Activated CD4-positive, alpha-beta T cell treated with anti-CD3 and anti-CD28 coated beads, Interleukin-2, amount 50 U/mL, for 1 hour (primary cell): ENCODE measurements at regions not wholly inside any gene's neighbourhood (a gene's known extent, or its start where the extent isn't known, plus 50 kb on each side); places are given as distances from the start of the nearest gene placed in this dataset.

ENCODE experiments used
- DNase-seq: peaks from one replicate; pipeline ENCODE4 v3.0.0-alpha.2; 2020

DNA sequence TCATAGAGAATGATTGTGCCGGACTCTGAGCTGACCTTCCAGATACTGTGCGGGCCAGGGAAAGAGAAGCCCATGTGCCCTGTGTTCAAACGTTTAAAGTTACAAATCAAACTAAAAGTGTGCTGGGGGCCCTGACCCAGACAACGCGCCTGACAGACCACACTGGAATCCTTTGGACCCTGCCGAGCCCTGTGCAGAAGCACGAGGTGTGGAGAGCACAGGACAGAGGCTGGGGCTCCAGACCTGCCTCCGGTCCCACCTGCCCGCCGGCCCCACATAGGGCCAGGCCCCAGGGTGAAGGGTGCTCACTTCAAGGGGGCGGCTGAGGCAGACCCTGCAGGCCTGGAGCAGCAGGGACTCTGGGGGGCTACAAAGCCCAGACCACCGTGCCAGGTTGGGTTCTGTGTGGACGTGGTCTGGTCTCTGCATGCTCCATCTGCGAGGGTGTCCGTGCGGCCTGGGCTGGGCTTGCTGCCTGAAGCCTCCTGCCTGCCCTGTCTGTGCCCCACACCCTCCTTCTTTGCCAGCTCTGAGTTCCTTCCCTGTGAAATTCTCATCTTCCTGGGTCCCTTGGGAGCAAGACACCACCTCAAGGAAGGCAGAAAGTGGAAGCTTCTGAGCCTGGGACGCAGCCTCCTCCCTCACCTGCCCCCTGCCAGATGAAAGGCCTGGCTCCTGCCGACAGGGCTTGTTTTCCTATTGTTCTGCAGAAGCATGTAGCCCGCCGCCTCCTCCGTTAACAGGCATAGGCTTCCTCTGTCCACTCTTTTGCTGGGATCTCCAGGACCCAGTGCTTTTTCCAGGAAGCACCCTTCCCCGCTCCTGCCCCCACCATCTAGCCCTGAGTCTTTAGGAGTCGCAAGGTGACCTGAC, 186.2 kb downstream of the ERMARD start:
- DNase-seq: no peak

DNA sequence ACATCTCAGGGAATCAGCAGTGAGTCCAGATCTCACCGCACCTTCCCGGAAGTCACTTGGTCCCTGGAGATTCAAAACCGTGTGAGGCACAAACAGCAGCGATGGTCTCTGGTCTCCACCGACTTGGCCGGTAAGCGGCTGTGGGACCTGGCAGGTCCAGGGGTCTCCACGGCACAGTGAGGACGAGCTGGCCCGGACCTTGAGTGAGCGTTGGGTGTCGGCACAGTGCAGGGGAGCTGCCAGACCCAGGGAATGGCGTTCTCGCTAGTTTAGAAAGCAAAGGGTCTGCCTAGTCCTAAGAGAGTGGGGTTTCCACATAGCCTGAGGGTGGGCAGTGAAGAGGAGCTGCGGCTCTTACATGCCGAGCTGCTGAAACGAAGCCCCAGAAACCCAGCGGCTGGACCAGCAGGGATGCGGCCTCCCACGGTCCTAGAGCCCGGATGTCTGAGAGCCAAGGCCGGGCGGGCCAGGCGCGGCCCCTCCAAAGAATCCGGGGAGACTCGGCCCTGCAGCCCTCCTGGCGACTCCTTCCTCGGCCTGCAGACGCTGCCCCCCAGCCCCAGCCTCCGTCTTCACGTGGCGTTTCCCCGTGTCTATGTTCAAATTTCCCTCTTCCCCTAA, 185.0 kb downstream of the ERMARD start:
- no peak for DNase-seq

DNA sequence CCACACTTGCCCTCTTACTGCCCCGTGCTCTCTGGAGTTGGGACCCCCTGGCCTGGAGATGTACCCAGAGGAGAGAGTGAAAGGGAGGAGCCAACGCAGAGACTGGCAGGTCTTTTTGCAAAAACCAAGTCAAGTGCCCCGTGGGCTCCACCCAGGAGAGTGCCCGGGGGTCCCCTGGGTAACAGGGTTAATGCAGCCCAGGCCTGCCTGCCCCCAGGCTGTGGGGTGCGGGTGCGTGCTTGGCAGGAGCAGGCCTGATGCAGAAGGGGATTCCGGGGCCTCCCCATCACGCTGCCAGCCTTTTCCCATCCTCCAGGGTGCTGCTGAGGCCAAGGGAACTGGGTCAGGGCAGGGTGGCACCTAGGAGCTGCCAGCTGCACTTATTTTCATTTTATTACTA, 184.4 kb downstream of the ERMARD start:
- no peak for DNase-seq

DNA sequence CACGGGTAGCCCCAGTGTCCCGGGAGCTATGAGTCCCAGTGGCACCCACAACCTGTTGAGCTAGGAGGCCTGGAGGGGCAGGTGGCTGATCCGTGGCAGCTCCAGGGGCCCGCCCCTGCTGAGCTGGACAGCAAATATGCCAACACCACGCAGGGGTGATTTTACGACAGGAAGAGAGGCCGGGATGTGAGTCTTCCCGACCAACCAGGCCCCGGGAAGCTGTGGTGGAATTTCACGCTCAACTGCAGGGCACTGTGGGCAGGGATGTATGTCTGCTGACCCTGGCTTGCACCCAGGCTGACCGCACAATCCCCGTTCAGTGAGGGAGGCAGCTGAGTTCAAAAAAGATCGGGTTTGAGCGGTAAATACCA, 183.9 kb downstream of the ERMARD start:
- DNase-seq: no peak

DNA sequence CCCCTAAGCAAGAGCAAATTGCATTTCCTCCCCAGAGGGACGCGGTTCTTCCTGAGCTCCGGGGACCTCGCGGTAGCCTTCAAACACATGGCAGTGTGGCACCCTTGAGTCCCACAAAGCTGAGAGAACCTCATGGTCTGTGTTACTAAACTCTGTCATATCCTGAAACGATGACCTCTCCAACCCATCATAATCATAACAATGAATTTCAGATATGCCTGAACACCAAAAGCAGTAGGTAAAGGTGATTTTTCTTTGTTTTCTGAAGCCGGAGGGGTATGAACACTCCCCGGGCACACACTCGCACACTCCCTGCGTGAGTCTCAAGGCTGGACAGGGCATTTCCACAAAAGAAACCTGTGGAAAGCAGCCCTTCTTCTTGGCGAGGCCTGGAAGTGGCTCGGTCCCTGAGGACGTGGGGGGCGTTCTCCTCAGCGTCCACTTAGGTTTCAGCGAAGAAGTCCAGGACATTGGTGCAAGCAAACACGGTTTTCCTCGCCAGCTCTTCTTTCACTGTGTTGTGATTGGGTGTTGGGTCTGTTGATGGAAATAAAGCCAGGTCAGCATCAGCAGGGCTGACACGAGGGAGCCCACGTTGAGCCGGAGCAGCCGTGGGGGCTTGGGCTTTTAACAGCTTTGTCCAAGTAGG, 183.4 kb downstream of the ERMARD start:
- no peak for DNase-seq

DNA sequence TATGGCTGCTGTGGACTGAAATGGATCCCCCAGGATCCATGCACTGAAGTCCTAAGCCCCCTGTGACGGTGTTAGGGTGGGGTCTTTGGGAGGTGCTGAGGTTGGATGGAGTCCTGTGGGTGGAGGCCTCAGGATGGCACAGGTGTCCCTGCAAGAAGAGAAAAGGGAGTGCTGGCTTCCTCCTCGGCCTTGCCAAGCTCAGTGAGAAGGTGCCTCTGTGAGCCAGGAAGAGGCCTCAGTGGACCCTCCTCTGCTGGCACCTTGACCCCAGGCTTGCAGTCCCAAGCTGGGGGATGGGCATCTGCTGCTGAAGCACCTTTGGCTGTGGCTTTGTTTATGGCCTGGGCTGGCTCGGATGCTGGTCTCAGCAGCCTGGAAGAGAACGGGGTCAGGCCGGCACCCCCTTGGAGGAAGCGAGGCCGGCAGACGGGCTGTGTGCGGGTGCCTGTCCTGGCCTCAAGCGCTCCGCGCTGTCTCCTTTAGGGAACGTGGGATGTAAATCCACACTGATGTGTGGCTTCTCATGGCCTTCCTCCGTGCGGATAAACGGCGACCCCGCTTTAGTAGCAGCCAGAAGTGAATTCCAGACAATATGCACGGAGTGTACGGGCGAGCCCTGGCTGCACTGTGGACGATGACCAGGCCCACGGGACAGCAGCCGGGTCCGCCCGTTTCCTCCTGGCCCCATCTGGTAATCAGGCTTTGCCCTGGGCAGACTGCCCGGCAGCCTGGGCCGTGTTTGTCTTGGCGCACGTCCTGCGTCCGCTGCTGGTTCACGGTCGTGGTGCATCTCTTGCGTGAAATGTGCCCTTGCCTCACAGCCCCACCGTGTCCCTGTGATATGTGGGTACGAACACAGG, 182.6 kb downstream of the ERMARD start:
- DNase-seq: no peak

DNA sequence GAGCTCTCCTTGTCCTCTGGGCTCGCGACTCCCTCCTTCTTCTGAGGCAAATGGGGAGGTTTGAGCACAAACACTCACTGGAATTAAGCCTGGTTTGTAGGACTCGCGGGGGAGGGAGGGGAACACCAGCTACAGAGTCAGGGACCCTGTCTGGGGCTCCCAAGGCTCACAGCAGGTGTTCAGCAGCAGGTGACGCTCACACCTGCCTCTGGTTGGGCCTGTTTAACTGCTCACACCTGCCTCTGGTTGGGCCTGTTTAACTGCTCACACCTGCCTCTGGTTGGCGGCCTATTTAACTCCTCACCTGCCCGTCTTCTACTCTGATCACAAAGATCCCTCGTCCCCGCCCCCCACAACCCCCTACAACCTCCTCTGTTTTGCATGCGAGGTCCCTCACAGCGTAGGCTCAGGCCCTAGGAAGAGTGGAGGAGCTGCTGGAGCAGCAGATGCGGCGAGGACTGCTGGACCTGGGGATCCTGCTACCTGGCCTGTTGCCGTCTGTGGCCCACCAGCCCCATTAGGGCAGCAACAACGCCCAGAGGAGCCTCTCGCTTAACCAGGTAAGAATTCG, 181.9 kb downstream of the ERMARD start:
- no peak for DNase-seq

DNA sequence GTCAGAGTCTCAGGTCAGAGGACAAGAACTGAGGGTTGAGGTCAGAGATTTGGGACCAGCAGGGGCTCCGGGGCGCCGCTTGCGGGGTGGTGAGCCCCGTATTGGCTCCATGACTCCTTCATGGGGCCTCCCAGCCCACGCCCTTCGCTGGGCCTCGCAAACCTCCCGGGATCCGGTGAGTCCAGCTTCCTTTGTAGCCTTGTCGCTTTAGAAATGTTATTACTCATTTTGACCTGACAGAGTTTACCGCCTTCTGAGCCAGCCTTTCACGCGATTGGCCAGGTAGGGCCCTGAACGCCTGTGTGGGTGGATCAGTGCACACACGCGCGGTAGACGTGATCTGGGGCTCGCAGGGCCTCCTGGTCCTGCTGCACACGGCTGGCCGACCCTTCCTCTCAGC, 181.1 kb downstream of the ERMARD start:
- no peak for DNase-seq

DNA sequence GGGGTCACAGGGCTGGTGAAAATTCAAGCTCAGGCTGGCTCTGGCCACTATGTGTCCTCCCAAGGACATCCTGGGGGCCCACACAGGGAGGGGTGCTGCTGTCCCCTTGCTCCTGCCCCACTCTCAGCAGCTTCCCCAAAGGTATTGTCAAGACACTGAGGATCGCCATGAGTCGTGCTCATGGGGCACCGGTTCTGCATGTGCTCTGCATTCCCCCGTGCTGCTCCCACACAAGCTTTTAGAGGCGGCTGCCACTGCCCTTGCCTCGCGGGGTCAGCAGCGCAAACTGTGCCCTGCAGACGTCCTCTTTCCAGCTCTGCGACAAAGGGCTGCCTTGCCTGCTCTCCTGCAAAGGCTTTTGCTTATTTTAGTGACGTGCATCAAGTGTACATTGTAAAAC, 179.8 kb downstream of the ERMARD start:
- DNase-seq: no peak

DNA sequence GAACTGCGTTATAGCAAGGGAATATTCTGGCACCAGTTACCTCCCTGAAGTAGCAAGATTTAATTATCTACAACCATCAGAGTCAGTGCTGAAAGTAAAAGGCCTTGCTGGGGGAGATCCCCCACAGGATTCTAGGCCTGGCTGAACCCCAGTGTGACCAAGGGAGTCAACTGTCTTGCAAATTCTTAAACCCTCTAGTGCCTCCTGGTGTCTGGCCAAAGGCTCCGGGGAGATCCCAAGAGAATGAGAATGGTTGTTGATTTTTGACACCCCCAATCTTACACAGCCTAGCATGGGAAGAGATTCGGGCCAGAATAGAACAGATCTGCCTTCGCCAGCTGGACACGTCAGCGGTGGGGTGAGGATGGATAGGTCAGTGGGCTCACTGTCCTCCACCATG, 179.4 kb downstream of the ERMARD start:
- no peak for DNase-seq

DNA sequence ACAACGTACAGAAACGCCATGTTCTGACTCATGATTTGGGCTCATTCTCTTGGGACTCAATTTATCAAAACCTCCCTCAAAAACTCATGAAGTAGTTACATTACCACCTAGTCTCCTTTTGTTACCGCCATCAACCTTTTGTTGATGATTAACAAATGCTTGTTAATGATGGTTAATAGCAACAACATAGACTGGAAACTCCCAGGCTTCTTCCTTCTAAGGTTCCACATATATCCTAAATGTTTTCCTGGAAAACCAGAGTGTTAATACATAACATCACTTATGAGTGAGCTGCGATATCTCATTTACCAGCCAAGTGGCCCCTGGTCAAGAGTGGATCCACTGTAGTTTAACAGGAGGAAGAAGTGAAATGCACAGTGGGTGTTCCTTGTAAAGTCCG, 176.3 kb downstream of the ERMARD start:
- DNase-seq: no peak

DNA sequence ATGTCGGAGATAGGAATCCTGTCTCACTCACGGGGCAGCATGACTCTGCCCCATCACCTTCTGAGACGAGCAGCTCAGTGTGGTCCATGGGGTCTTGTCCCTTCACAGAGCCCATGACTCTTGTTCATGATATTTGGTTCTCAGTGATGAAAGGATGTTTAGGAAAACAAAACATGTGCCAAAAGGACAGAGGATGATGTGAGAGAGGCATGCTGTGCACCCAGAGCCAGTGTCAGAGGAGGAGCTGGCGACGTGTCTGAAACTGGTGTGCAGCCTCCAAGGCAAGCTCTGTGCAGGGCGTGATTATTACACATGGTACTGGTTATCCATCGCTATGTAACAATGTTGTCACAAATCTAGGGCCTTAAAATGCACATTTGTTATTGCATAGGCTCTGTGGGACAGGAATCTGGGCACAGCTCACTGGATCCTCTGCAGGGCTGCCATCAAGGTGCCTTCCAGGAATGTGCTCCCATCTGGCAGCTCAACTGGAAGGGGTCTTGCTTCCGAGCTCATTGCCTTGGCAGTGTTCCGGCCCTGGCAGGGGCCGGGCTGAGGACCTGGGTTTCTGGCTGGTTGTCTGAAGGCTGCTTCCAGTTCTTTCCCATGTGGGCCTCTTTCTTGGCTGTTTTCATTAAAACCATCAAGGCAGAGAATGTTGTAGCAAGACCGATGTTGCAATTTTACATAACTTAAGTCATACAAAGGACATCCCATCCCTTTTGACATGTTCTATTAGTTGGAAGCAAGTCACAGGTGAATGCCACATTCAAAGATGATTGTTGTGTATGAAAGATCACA, 175.4 kb downstream of the ERMARD start:
- DNase-seq: no peak

DNA sequence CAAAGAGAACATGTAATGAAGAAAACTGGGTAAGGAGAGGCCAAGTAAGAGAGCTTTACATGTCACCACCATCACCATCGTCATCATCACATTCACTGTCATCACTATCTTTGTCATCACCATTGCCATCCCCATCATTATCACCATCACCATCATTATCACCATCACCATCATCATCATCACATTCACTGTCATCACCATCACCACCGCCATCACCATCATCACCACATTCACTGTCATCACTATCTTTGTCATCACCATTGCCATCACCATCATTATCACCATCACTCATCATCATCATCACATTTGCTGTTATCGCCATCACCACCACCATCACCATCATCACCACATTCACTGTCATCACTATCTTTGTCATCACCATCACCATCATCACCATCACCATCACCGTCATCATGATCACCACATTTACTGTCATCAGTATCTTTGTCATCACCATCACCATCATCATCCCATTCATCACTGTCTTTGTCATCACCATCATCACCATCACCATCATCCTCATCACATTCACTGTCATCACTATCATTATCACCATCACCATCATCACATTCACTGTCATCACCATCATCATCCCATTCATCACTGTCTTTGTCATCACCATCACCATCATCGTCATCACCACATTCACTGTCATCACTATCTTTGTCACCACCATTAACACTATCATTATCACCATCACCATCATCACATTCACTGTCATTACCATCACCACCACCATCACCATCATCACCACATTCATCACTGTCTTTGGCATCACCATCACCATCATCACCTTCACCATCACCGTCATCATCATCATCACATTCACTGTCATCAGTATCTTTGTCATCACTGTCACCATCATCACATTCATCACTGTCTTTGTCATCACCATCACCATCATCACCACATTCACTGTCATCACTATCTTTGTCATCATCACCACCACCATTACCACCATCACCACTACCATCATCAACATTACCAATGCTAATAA, 172.3 kb downstream of the ERMARD start:
- DNase-seq: no peak

DNA sequence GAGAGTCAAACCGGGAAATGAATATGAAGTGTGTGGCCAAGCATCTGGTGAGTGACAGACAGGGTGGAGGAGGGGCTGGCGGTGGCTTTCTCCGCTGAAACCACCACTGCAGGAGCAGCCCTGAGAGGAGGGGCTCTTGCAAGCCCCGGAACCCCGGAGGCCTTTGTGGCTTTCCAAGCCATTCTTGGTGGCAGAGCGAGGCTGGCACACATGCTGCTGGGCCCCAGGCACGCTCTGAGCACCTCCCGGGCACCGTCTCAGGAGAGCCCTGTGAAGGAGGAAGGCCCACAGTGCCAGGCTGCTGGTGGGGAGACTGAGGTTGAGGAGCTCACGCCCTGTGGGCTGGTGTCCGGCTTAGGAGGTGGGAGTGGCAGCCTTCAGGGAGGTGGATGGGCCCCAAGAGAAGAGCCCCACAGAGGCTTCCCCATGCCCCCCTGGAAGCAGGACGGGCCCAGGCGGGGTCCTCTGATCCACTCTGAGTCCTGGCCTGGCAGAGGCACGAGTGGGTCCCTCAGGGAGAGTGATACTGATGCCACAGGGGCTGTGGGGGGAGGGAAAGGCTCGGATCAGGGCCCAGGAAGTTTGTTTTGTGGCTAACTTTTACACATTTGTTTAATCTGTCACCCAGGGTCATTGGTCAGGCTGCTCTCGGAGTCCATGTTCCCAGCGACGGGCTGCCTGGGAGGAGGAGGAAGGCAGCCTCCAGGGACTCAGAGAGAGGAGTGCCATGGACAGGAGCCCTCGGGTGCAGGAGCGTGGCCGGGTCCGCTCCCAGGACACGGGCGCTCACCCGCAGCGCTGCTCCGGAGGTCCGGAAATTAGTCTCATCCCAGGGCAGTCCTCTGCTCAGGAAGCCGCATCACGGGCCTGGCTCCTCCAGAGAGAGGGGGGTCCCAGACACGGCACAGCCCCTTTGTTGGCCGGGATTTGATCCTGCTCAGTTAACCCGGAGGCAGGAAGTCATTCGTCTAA, 170.7 kb downstream of the ERMARD start:
- DNase-seq: no peak

DNA sequence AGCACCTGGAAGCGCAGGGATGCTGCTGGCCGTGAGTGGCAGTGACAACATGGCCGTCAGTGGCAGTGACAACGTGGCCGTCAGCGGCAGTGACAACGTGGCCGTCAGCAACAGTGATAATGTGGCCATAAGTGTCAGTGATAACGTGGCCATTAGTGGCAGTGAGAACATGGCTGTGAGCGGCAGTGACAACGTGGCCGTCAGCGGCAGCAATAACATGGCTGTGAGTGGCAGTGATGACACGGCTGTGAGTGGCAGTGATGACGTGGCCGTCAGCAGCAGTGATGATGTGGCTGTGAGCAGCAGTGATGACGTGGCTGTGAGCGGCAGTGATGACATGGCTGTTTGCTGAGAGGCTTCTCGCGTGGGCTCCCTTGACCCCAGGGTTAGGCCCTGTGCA, 169.8 kb downstream of the ERMARD start:
- DNase-seq: no peak

DNA sequence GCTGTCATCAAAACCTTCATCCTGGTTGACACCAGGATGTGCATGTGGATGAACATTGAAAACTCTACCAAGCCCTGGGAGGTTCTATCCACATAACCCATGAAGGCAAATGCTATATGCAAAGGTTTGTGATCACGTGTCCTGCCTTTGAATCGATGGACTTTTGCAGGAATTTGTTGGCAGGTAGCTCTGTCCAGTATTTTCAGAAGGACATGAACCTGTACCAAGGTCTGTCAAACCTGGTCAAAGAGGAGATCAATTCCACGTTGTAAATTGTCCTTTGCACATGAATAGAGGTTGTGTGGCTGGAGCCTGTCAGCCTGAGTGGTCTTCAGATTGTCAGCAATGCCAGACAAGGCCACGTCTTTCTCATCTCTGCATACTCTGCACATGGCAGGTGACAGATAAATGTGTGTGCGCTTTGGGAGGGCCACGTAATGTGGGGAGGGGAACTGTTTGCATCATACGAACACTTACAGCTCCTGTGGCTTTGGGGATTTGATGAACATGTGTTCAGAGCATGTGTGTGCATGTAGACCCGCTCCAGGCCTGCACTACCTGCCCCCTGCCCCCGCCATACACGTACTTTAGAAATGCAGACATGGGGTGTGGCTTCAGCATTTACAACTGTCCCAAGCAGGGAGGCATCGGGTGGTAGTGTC, 169.1 kb downstream of the ERMARD start:
- no peak for DNase-seq

DNA sequence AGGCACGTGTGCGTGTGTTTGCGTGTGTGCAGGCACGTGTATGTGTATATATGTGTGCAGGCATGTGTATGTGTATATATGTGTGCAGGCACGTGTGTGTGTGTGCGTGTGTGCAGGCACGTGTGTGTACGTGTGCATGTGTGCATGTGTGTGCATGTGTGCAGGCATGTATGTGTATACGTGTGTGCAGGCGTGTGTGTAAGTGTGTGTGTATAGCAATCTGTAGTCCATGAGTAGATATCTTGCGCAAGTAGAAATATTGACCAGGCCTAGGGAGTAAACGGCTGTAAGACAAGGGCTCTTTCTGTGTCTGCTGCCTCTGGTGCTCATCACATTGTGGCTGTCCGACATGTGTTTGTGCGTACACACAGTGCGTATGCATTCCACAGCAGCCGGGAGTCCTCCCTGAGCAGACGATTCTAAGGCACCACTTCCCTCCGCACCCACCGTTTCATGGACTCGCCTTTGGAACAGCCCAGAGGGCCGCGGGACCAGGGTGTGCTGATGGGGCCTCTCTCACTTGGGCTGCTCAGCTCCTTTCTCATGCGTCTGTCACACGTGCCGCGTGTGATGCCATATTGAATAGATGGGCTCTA, 167.6 kb downstream of the ERMARD start:
- DNase-seq: no peak

DNA sequence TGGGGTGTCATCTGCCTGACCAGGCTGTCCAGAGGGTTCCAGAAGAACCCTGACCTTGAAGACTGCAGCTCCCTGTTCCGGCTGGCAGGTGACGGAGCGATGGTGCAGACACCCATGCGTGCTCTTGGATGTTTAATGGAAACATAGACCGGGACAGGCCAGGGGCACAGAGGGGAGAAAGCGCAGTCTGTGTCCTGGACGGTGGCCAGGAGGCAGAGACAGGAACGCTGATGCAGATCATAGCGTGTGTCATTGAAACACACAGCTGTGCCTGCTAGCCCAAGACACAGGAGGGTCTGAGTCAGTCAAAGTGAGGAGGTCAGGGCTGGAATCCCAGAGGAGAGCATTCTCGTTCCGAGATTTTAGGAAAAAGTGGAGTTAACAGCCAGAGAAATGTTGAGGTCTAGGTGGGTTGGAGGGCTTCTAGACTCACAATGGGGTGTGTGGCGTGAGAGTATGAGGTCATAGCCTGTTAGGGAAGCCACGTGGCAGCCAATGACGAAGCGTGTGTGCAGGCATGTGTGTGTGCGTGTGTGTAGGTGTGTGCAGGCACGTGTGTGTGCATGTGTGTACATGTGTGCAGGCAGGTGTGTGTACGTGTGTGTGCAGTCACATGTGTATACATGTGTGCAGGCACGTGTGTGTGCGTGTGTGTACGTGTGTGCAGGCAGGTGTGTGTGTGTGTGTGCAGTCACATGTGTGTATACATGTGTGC, 167.0 kb downstream of the ERMARD start:
- no peak for DNase-seq
